CD4-positive, alpha-beta memory T cell (primary cell): ENCODE measurements at regions not wholly inside any gene's neighbourhood (a gene's known extent, or its start where the extent isn't known, plus 50 kb on each side); places are given as distances from the start of the nearest gene placed in this dataset.
"Not testable (repeated sequence)": the region's sequence is repeated elsewhere in the genome, so short reads cannot be mapped to it uniquely, and the experiment has no call there.

ENCODE experiments used
- CTCF ChIA-PET: fragments of 350-600 bp; sonication (Branson Sonifier 250); formaldehyde crosslinking; loops from one replicate; lab custom pipeline; 2021; ENCODE audit warnings: inconsistent platforms; ENCODE audit not compliant: partially characterized antibody; lab: Charles Lee
- POLR2A ChIA-PET: fragments of 350-600 bp; sonication (Branson Sonifier 250); formaldehyde crosslinking; loops from one replicate; lab custom pipeline; 2021; ENCODE audit not compliant: partially characterized antibody; lab: Charles Lee
- DNase-seq, 5 donors: peaks; one replicate each; pipeline versions ENCODE4 v3.0.0 to v3.0.0-alpha.2; 2020 to 2022; ENCODE audit warnings: mixed read lengths in 1 of 5
- H3K27ac ChIP-seq: one replicate; pipeline ENCODE4 v1.7.0; 2013; ENCODE audit warnings: low read depth, low read length
- H3K27me3 ChIP-seq: 2 replicates; pipeline ENCODE4 v1.7.0; 2013; ENCODE audit warnings: mild to moderate bottlenecking, low read length, moderate library complexity; ENCODE audit not compliant: insufficient read depth
- H3K36me3 ChIP-seq: 2 replicates; pipeline ENCODE4 v1.7.0; 2013; ENCODE audit warnings: mild to moderate bottlenecking, low read length, moderate library complexity; ENCODE audit not compliant: insufficient read depth
- H3K4me1 ChIP-seq: 2 replicates; pipeline ENCODE4 v1.7.0; 2013; ENCODE audit warnings: mild to moderate bottlenecking, low read length, moderate library complexity; ENCODE audit not compliant: insufficient read depth
- H3K4me3 ChIP-seq, 2 donors: one replicate each; pipeline ENCODE4 v1.7.0; 2013; ENCODE audit warnings: low read length in 2 of 2, mild to moderate bottlenecking in 1 of 2
- H3K9me3 ChIP-seq, 2 donors: one replicate each; pipeline ENCODE4 v1.7.0; 2013; ENCODE audit warnings: low read length in 2 of 2, control low read depth in 1 of 2; ENCODE audit not compliant: control insufficient read depth in 1 of 2
- H3K27ac Mint-ChIP-seq, 7 donors: one replicate each; pipeline ENCODE4 v1.8.0; 2020 to 2021; ENCODE audit warnings: mixed read lengths in 7 of 7, mild to moderate bottlenecking in 6 of 7, inconsistent platforms in 3 of 7, moderate library complexity in 3 of 7
- H3K27me3 Mint-ChIP-seq, 2 donors: one replicate each; pipeline ENCODE4 v1.8.0; 2020 to 2021; ENCODE audit warnings: mixed read lengths in 2 of 2
- H3K36me3 Mint-ChIP-seq, 2 donors: one replicate each; pipeline ENCODE4 v1.8.0; 2020 to 2021; ENCODE audit warnings: mixed read lengths in 2 of 2, inconsistent platforms in 1 of 2, mild to moderate bottlenecking in 1 of 2
- H3K4me1 Mint-ChIP-seq, 4 donors: one replicate each; pipeline ENCODE4 v1.8.0; 2020 to 2021; ENCODE audit warnings: mixed read lengths in 4 of 4, mild to moderate bottlenecking in 1 of 4
- H3K4me3 Mint-ChIP-seq, 8 donors: one replicate each; pipeline ENCODE4 v1.8.0; 2020 to 2021; ENCODE audit warnings: mixed read lengths in 8 of 8, mild to moderate bottlenecking in 7 of 8, moderate library complexity in 6 of 8, inconsistent platforms in 3 of 8
- H3K9me3 Mint-ChIP-seq, 8 donors: one replicate each; pipeline ENCODE4 v1.8.0; 2020 to 2021; ENCODE audit warnings: mixed read lengths in 8 of 8, mild to moderate bottlenecking in 5 of 8, inconsistent platforms in 3 of 8, moderate library complexity in 1 of 8
- intact Hi-C: fragments of 100-400 bp; cut with micrococcal nuclease; formaldehyde crosslinking; loops from one replicate; pipeline ENCODE4 v1.15.1; 2023

GRCh38 chr14:105665951-105666277 lies 139.5 kb downstream of the TMEM121 start:
- no peak for DNase-seq
- intact Hi-C loops, result no loop called here
- ChIA-PET POLR2A (no interaction called here), CTCF (no interaction called here)
- Histone ChIP-seq H3K4me1 (no peaks in the 10 kb centered on the region), H3K27me3 (no peaks in the 10 kb centered on the region), H3K27ac (no peak overlapping the region), H3K36me3 (no peaks in the 10 kb centered on the region), H3K9me3 (no peaks in the 10 kb centered on the region), H3K4me3 (no peak overlapping the region)
- H3K4me3 Mint-ChIP-seq, result no peak overlapping the region
- no peaks in the 10 kb centered on the region for H3K4me1 Mint-ChIP-seq
- H3K27me3 Mint-ChIP-seq, result peaks cover 0 to 6% of the 10 kb centered on the region in 2 donors
- no peak overlapping the region for H3K27ac Mint-ChIP-seq
- no peaks in the 10 kb centered on the region for H3K36me3 Mint-ChIP-seq
- H3K9me3 Mint-ChIP-seq, result peaks cover 0 to 2% (median 0%) of the 10 kb centered on the region in 8 donors

- Mint-ChIP-seq H3K4me1 (no peaks in the 10 kb centered on the region), H3K9me3 (no peaks in the 10 kb centered on the region), H3K36me3 (no peaks in the 10 kb centered on the region), H3K27me3 (peaks cover 0 to 4% of the 10 kb centered on the region in 2 donors), H3K27ac (no peak overlapping the region), H3K4me3 (no peak overlapping the region)
- DNase-seq, result no peak
- H3K27ac ChIP-seq, result no peak overlapping the region
- POLR2A ChIA-PET, result no interaction called here
- no peaks in the 10 kb centered on the region for H3K27me3 ChIP-seq
- H3K4me3 ChIP-seq, result no peak overlapping the region
- H3K9me3 ChIP-seq, result no peaks in the 10 kb centered on the region
- intact Hi-C loops, result no loop called here
- CTCF ChIA-PET, result no interaction called here
- no peaks in the 10 kb centered on the region for H3K36me3 ChIP-seq
- no peaks in the 10 kb centered on the region for H3K4me1 ChIP-seq
These were observed 140.0 kb downstream of the TMEM121 start for GRCh38 chr14:105666420-105666819.

DNA sequence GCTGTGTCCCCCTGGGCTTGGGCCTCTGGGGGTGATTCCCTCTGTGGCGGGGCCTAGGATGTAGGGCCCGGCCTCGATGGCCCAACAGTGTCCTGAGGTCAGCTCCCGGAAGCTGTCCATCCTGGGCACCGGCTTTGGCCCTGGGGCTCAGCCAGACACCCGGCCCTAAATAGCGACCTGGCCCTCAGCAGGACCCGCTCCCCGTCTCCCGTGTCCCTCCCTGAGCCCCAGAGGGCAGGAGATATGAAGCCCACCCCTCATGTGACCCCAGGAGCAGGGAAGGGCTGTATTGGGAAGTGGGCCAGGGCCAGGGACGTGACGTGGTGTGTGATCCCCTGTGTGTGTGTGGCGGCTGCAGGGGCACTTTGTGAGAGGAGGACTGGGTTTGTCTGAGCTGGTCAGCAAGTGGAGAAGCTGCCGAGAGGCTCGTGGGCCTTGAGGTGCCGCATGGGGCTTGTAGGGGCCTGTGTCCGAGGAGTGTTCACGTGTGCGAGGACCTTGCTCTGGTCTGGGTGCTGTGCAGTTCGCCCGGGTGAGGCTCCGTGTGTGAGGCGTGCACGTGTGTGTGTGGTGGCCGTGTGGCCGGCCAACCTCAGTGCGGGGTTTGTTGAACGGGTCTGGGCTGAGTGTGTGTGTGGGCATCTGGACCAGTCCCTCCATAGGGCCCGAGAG lies 140.7 kb downstream of the TMEM121 start:
- H3K4me1 Mint-ChIP-seq, DNase-seq, POLR2A ChIA-PET, H3K4me3 ChIP-seq, CTCF ChIA-PET, H3K4me1 ChIP-seq, H3K27ac Mint-ChIP-seq, H3K27me3 ChIP-seq, H3K27me3 Mint-ChIP-seq, H3K36me3 Mint-ChIP-seq, H3K27ac ChIP-seq, H3K9me3 ChIP-seq, intact Hi-C loops, H3K4me3 Mint-ChIP-seq, H3K9me3 Mint-ChIP-seq, H3K36me3 ChIP-seq: not testable (repeated sequence)

GRCh38 chr14:105667663-105668020 lies 141.3 kb downstream of the TMEM121 start:
- H3K27ac ChIP-seq, DNase-seq, POLR2A ChIA-PET, H3K36me3 Mint-ChIP-seq, H3K4me3 Mint-ChIP-seq, H3K36me3 ChIP-seq, H3K27me3 Mint-ChIP-seq, H3K4me1 ChIP-seq, H3K9me3 Mint-ChIP-seq, intact Hi-C loops, H3K9me3 ChIP-seq, H3K4me1 Mint-ChIP-seq, CTCF ChIA-PET, H3K4me3 ChIP-seq, H3K27ac Mint-ChIP-seq, H3K27me3 ChIP-seq: not testable (repeated sequence)

DNA sequence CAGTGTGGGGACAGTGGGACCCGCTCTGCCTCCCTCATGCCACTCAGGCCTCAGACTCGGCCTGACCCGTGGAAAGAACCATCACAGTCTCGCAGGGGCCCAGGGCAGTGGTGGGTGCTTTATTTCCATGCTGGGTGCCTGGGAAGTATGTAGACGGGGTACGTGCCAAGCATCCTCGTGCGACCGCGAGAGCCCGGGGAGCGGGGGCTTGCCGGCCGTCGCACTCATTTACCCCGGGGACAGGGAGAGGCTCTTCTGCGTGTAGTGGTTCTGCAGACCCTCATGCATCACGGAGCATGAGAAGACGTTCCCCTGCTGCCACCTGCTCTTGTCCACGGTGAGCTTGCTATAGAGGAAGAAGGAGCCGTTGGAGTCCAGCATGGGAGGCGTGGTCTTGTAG lies 141.6 kb downstream of the TMEM121 start:
- H3K27ac Mint-ChIP-seq, H3K9me3 ChIP-seq, H3K27ac ChIP-seq, H3K4me1 Mint-ChIP-seq, H3K9me3 Mint-ChIP-seq, H3K4me3 ChIP-seq, H3K27me3 ChIP-seq, DNase-seq, H3K4me1 ChIP-seq, H3K36me3 Mint-ChIP-seq, intact Hi-C loops, CTCF ChIA-PET, H3K4me3 Mint-ChIP-seq, H3K36me3 ChIP-seq, H3K27me3 Mint-ChIP-seq, POLR2A ChIA-PET: not testable (repeated sequence)

DNA sequence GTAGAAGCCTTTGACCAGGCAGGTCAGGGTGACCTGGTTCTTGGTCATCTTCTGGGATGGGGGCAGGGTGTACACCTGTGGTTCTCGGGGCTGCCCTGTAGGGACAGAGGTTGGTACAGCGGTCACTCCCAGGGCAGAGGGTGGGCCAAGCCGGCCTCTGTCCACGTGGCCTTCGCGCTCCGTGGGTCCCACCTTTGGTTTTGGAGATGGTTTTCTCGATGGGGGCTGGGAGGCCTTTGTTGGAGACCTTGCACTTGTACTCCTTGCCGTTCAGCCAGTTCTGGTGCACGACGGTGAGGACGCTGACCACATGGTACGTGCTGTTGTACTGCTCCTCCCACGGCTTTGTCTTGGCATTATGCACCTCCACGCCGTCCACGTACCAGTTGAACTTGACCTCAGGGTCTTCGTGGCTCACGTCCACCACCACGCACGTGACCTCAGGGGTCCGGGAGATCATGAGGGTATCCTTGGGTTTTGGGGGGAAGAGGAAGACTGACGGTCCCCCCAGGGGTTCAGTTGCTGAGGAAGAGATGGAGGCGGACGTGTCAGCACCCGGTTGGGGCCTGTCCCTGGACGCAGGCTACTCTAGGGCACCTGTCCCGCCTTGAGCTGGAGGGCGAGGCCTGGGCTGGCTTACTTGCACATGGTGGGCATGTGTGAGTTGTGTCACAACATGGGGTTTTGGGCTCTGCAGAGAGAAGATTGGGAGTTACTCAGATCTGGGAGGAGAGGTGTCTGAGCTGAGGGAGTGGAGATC lies 142.3 kb downstream of the TMEM121 start:
- H3K27ac ChIP-seq, intact Hi-C loops, H3K27me3 Mint-ChIP-seq, H3K4me3 Mint-ChIP-seq, H3K36me3 ChIP-seq, H3K27ac Mint-ChIP-seq, H3K36me3 Mint-ChIP-seq, CTCF ChIA-PET, POLR2A ChIA-PET, H3K9me3 ChIP-seq, H3K9me3 Mint-ChIP-seq, H3K27me3 ChIP-seq, DNase-seq, H3K4me3 ChIP-seq, H3K4me1 Mint-ChIP-seq, H3K4me1 ChIP-seq: not testable (repeated sequence)

DNA sequence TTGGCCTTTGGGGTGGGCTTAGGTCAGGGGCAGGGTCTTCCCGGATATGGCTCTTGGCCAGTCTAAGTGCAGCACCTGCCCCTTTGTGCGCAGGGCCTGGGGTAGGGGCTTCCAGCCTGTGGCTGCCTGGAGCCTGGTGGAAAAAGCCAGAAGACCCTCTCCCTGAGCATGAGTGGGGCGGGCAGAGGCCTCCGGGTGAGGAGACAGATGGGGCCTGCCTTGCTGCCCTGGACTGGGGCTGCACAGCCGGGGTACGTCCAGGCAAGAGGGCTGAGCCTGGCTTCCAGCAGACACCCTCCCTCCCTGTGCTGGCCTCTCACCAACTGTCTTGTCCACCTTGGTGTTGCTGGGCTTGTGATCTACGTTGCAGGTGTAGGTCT lies 142.8 kb downstream of the TMEM121 start:
- H3K9me3 Mint-ChIP-seq, H3K4me3 Mint-ChIP-seq, POLR2A ChIA-PET, H3K27me3 Mint-ChIP-seq, H3K36me3 Mint-ChIP-seq, H3K27ac ChIP-seq, H3K4me1 ChIP-seq, DNase-seq, CTCF ChIA-PET, H3K4me1 Mint-ChIP-seq, H3K9me3 ChIP-seq, H3K27ac Mint-ChIP-seq, H3K4me3 ChIP-seq, H3K36me3 ChIP-seq, H3K27me3 ChIP-seq, intact Hi-C loops: not testable (repeated sequence)
